ENCODE measurements at regions not wholly inside any gene's neighbourhood (a gene's known extent, or its start where the extent isn't known, plus 50 kb on each side); places are given as distances from the start of the nearest gene placed in this dataset.

- Histone ChIP-seq H3K36me3 (ENCODE audit: insufficient read depth) (no peaks in the 10 kb centered on the region), H3K4me1 (ENCODE audit: low read depth, poor library complexity, severe bottlenecking) (no peaks in the 10 kb centered on the region)
- no peak for TF ChIP-seq CTCF (conservative IDR thresholded peaks at IDR 0.05; ENCODE audit: low read depth, low read length)
These were observed 382.1 kb upstream of the CDH18 start for GRCh38 chr5:20370061-20370460.

GRCh38 chr5:20369518-20369885, 381.5 kb upstream of the CDH18 start:
- TF ChIP-seq CTCF (conservative IDR thresholded peaks at IDR 0.05; ENCODE audit: low read depth, low read length): no peak

More at GRCh38 chr5:20370061-20370460, 382.1 kb upstream of the CDH18 start:
- no peak overlapping the region for H3K9ac ChIP-seq
- H2AFZ ChIP-seq (ENCODE audit: low read depth): no peak overlapping the region
- H3K27me3 ChIP-seq (ENCODE audit: insufficient read depth, low read depth): no peaks in the 10 kb centered on the region
- H3K4me2 ChIP-seq: no peak overlapping the region
- H3K27ac ChIP-seq: no peak overlapping the region
- no peak overlapping the region for H3K4me3 ChIP-seq (IDR thresholded peaks at IDR 0.05; ENCODE audit: insufficient read depth, low read depth, low read length)
- no peaks in the 10 kb centered on the region for H3K79me2 ChIP-seq (ENCODE audit: insufficient read depth, low read depth)
- H4K20me1 ChIP-seq (ENCODE audit: insufficient read depth): no peaks in the 10 kb centered on the region

GRCh38 chr5:20368571-20369517, 380.8 kb upstream of the CDH18 start:
- Histone ChIP-seq H2AFZ (ENCODE audit: low read depth) (no peak overlapping the region), H4K20me1 (ENCODE audit: insufficient read depth) (no peaks in the 10 kb centered on the region), H3K27me3 (ENCODE audit: insufficient read depth, low read depth) (no peaks in the 10 kb centered on the region), H3K4me2 (no peak overlapping the region), H3K4me3 (IDR thresholded peaks at IDR 0.05; ENCODE audit: insufficient read depth, low read depth, low read length) (no peak overlapping the region), H3K9ac (no peak overlapping the region), H3K4me1 (ENCODE audit: low read depth, poor library complexity, severe bottlenecking) (no peaks in the 10 kb centered on the region), H3K27ac (no peak overlapping the region), H3K79me2 (ENCODE audit: insufficient read depth, low read depth) (no peaks in the 10 kb centered on the region), H3K36me3 (ENCODE audit: insufficient read depth) (no peaks in the 10 kb centered on the region)
- TF ChIP-seq CTCF (conservative IDR thresholded peaks at IDR 0.05; ENCODE audit: low read depth, low read length): no peak

More at GRCh38 chr5:20369518-20369885, 381.5 kb upstream of the CDH18 start:
- Histone ChIP-seq H3K36me3 (ENCODE audit: insufficient read depth) (no peaks in the 10 kb centered on the region), H3K9ac (no peak overlapping the region), H3K27me3 (ENCODE audit: insufficient read depth, low read depth) (no peaks in the 10 kb centered on the region), H3K4me1 (ENCODE audit: low read depth, poor library complexity, severe bottlenecking) (no peaks in the 10 kb centered on the region), H3K79me2 (ENCODE audit: insufficient read depth, low read depth) (no peaks in the 10 kb centered on the region), H4K20me1 (ENCODE audit: insufficient read depth) (no peaks in the 10 kb centered on the region), H2AFZ (ENCODE audit: low read depth) (no peak overlapping the region), H3K4me2 (no peak overlapping the region), H3K27ac (no peak overlapping the region), H3K4me3 (IDR thresholded peaks at IDR 0.05; ENCODE audit: insufficient read depth, low read depth, low read length) (no peak overlapping the region)

GRCh38 chr5:20367178-20367577, 379.2 kb upstream of the CDH18 start:
- H3K4me1 ChIP-seq (ENCODE audit: low read depth, poor library complexity, severe bottlenecking): no peaks in the 10 kb centered on the region

More at GRCh38 chr5:20367178-20367577, 379.2 kb upstream of the CDH18 start:
- Histone ChIP-seq H4K20me1 (ENCODE audit: insufficient read depth) (no peaks in the 10 kb centered on the region), H3K79me2 (ENCODE audit: insufficient read depth, low read depth) (no peaks in the 10 kb centered on the region), H3K27me3 (ENCODE audit: insufficient read depth, low read depth) (no peaks in the 10 kb centered on the region), H3K27ac (no peak overlapping the region), H3K36me3 (ENCODE audit: insufficient read depth) (no peaks in the 10 kb centered on the region), H3K4me3 (IDR thresholded peaks at IDR 0.05; ENCODE audit: insufficient read depth, low read depth, low read length) (no peak overlapping the region), H3K4me2 (no peak overlapping the region), H2AFZ (ENCODE audit: low read depth) (no peak overlapping the region), H3K9ac (no peak overlapping the region)
- TF ChIP-seq CTCF (conservative IDR thresholded peaks at IDR 0.05; ENCODE audit: low read depth, low read length): no peak

Measured in KMS-11 (cell line).